ENCODE measurements at regions not wholly inside any gene's neighbourhood (a gene's known extent, or its start where the extent isn't known, plus 50 kb on each side); places are given as distances from the start of the nearest gene placed in this dataset.

- Histone ChIP-seq H2AFZ (ENCODE audit: low read length) (no peak overlapping the region), H3K27me3 (ENCODE audit: low read length) (no peaks in the 10 kb centered on the region), H3K9ac (ENCODE audit: low read length) (no peak overlapping the region), H3K9me3 (ENCODE audit: low read length) (no peaks in the 10 kb centered on the region), H3K4me1 (ENCODE audit: insufficient read depth, low read length) (peaks cover 5% of the 10 kb centered on the region; the same call in 1 of the 2 replicates), H3F3A (ENCODE audit: low read length, unreplicated experiment) (no peaks in the 10 kb centered on the region), H3K9me2 (replicated peaks; ENCODE audit: low read length) (no peaks in the 10 kb centered on the region), H3K36me3 (ENCODE audit: low read depth, low read length) (no peaks in the 10 kb centered on the region), H3K4me3 (ENCODE audit: low read length) (no peak overlapping the region), H3K27ac (ENCODE audit: low read length) (no peak overlapping the region), H3K4me2 (ENCODE audit: low read length) (no peak overlapping the region), H4K20me1 (ENCODE audit: low read length) (no peaks in the 10 kb centered on the region), H3K79me2 (ENCODE audit: low read length) (no peaks in the 10 kb centered on the region)
- intact Hi-C loops (cut with micrococcal nuclease), result no loop called here
- DNase-seq, result no peak
- no TSS peak for BruUV-seq (replicated peaks)
- ChIA-PET POLR2A (ENCODE audit: unreplicated experiment) (no interaction called here), CTCF (no interaction called here)
- TF ChIP-seq CTCF (conservative IDR thresholded peaks at IDR 0.05; ENCODE audit: low read depth, low read length) (no peak), EZH2 (IDR thresholded peaks at IDR 0.05; ENCODE audit: low read length, unreplicated experiment) (no peak), EZH2phosphoT487 (IDR thresholded peaks at IDR 0.05; ENCODE audit: borderline replicate concordance, low read length) (no peak)
- no peak for ATAC-seq
These were observed 226.6 kb upstream of the EDNRB start for GRCh38 chr13:78145276-78145675.

- no peak overlapping the region for H3K4me3 ChIP-seq (ENCODE audit: low read length)
- no peaks in the 10 kb centered on the region for H3K27me3 ChIP-seq (ENCODE audit: low read length)
- intact Hi-C loops (cut with micrococcal nuclease), result loop anchor here (5.0 to 10.0 kb wide), 2 partner anchors 548 to 625 kb away; no protein-coding TSS in a partner anchor
- H4K20me1 ChIP-seq (ENCODE audit: low read length), result no peaks in the 10 kb centered on the region
- TF ChIP-seq CTCF (conservative IDR thresholded peaks at IDR 0.05; ENCODE audit: low read depth, low read length) (no peak), EZH2phosphoT487 (IDR thresholded peaks at IDR 0.05; ENCODE audit: borderline replicate concordance, low read length) (no peak), EZH2 (IDR thresholded peaks at IDR 0.05; ENCODE audit: low read length, unreplicated experiment) (no peak)
- no peaks in the 10 kb centered on the region for H3K9me3 ChIP-seq (ENCODE audit: low read length)
- no peaks in the 10 kb centered on the region for H3K4me1 ChIP-seq (ENCODE audit: insufficient read depth, low read length)
- CTCF ChIA-PET, result no interaction called here
- no peaks in the 10 kb centered on the region for H3K36me3 ChIP-seq (ENCODE audit: low read depth, low read length)
- ATAC-seq, result no peak
- H3K4me2 ChIP-seq (ENCODE audit: low read length), result no peak overlapping the region
- no peak for DNase-seq
- H3K79me2 ChIP-seq (ENCODE audit: low read length), result no peaks in the 10 kb centered on the region
- POLR2A ChIA-PET (ENCODE audit: unreplicated experiment), result no interaction called here
- no peak overlapping the region for H3K27ac ChIP-seq (ENCODE audit: low read length)
- no peak overlapping the region for H2AFZ ChIP-seq (ENCODE audit: low read length)
- no TSS peak for BruUV-seq (replicated peaks)
- no peaks in the 10 kb centered on the region for H3F3A ChIP-seq (ENCODE audit: low read length, unreplicated experiment)
- no peaks in the 10 kb centered on the region for H3K9me2 ChIP-seq (replicated peaks; ENCODE audit: low read length)
- H3K9ac ChIP-seq (ENCODE audit: low read length), result no peak overlapping the region
These were observed 221.1 kb upstream of the EDNRB start for GRCh38 chr13:78139765-78140164.

- Histone ChIP-seq H3K79me2 (ENCODE audit: low read length) (no peaks in the 10 kb centered on the region), H3K9ac (ENCODE audit: low read length) (no peak overlapping the region), H3K27me3 (ENCODE audit: low read length) (no peaks in the 10 kb centered on the region), H3K4me3 (ENCODE audit: low read length) (no peak overlapping the region), H3K9me2 (replicated peaks; ENCODE audit: low read length) (no peaks in the 10 kb centered on the region), H3K9me3 (ENCODE audit: low read length) (no peaks in the 10 kb centered on the region), H3K36me3 (ENCODE audit: low read depth, low read length) (no peaks in the 10 kb centered on the region), H3K4me2 (ENCODE audit: low read length) (no peak overlapping the region), H3K27ac (ENCODE audit: low read length) (no peak overlapping the region), H4K20me1 (ENCODE audit: low read length) (no peaks in the 10 kb centered on the region), H3F3A (ENCODE audit: low read length, unreplicated experiment) (no peaks in the 10 kb centered on the region), H2AFZ (ENCODE audit: low read length) (no peak overlapping the region), H3K4me1 (ENCODE audit: insufficient read depth, low read length) (no peaks in the 10 kb centered on the region)
- TF ChIP-seq EZH2 (IDR thresholded peaks at IDR 0.05; ENCODE audit: low read length, unreplicated experiment) (no peak), CTCF (conservative IDR thresholded peaks at IDR 0.05; ENCODE audit: low read depth, low read length) (no peak), EZH2phosphoT487 (IDR thresholded peaks at IDR 0.05; ENCODE audit: borderline replicate concordance, low read length) (no peak)
- intact Hi-C loops (cut with micrococcal nuclease), result loop anchor here (5.0 to 10.0 kb wide), 2 partner anchors 549 to 626 kb away; no protein-coding TSS in a partner anchor
- ATAC-seq (no peak), DNase-seq (no peak)
- ChIA-PET POLR2A (ENCODE audit: unreplicated experiment) (no interaction called here), CTCF (no interaction called here)
- no TSS peak for BruUV-seq (replicated peaks)
These were observed 220.1 kb upstream of the EDNRB start for GRCh38 chr13:78138756-78139155.
